ENCODE measurements at regions not wholly inside any gene's neighbourhood (a gene's known extent, or its start where the extent isn't known, plus 50 kb on each side); places are given as distances from the start of the nearest gene placed in this dataset.

GRCh38 chr3:180528843-180529242 is 73.1 kb upstream of the TTC14 start:
- no peak for DNase-seq (ENCODE audit: extremely low read depth, low read depth, low spot score)

- no peak for DNase-seq (ENCODE audit: extremely low read depth, low read depth, low spot score)
Measured at GRCh38 chr3:180529778-180530177, 72.2 kb upstream of the TTC14 start.

- no peak for DNase-seq (ENCODE audit: extremely low read depth, low read depth, low spot score)
Measured at GRCh38 chr3:180530276-180530675, 71.7 kb upstream of the TTC14 start.

- no peak for DNase-seq (ENCODE audit: extremely low read depth, low read depth, low spot score)
Measured at GRCh38 chr3:180531303-180532278, 70.4 kb upstream of the TTC14 start.

GRCh38 chr3:180534828-180535227 is 67.1 kb upstream of the TTC14 start:
- no peak for DNase-seq (ENCODE audit: extremely low read depth, low read depth, low spot score)

GRCh38 chr3:180538493-180538892 is 63.5 kb upstream of the TTC14 start:
- no peak for DNase-seq (ENCODE audit: extremely low read depth, low read depth, low spot score)

GRCh38 chr3:180543877-180544276 is 58.1 kb upstream of the TTC14 start:
- no peak for DNase-seq (ENCODE audit: extremely low read depth, low read depth, low spot score)

GRCh38 chr3:180546863-180547262 is 55.1 kb upstream of the TTC14 start:
- DNase-seq (ENCODE audit: extremely low read depth, low read depth, low spot score) = no peak

- no peak for DNase-seq (ENCODE audit: extremely low read depth, low read depth, low spot score)
Measured at GRCh38 chr3:180548050-180548449, 53.9 kb upstream of the TTC14 start.
